ENCODE measurements at regions not wholly inside any gene's neighbourhood (a gene's known extent, or its start where the extent isn't known, plus 50 kb on each side); places are given as distances from the start of the nearest gene placed in this dataset.
A peak's percentile ranks its signal among the peaks of the same experiment; 100 is the strongest.

DNA sequence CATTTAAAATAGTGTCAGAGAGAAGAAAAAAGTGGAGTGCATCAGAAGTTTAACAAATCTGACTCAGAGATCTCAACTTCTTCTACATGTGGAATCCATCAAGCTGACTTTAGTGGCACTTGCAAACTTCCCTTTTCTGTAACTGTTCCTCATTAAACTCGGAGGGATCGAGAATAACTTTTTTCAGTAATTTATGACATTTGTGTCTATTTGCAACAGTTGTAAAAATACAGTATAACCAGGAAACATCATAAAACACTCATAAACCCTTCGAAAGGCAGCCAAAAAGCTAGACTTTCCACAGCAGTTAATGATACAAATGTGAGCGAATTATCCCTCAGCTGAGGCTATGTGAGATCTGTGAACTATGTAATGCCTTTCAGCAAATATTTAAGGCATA is 1936.8 kb upstream of the SEL1L start:
- no peak overlapping the region for H3K27ac ChIP-seq
- H3K27me3 ChIP-seq = no peaks in the 10 kb centered on the region
- 41% methylated on average over 4 of the region's 4 CpGs for WGBS (ENCODE audit: low lambda C conversion rate, missing lambda C conversion rate)
- H2AFZ ChIP-seq = peak overlapping the region; percentile 15
- H4K20me1 ChIP-seq (ENCODE audit: insufficient read depth, poor library complexity, severe bottlenecking) = no peaks in the 10 kb centered on the region
- peak; percentile 9 for DNase-seq (ENCODE audit: low spot score)
- no peaks in the 10 kb centered on the region for H3K9me3 ChIP-seq (ENCODE audit: low read depth)
- no peaks in the 10 kb centered on the region for H3K9me2 ChIP-seq (replicated peaks; ENCODE audit: insufficient read depth)
- H3K4me1 ChIP-seq (ENCODE audit: insufficient read depth) = peaks cover 4% of the 10 kb centered on the region
- no peak overlapping the region for H3K4me2 ChIP-seq
- TF ChIP-seq, protein P1, sequence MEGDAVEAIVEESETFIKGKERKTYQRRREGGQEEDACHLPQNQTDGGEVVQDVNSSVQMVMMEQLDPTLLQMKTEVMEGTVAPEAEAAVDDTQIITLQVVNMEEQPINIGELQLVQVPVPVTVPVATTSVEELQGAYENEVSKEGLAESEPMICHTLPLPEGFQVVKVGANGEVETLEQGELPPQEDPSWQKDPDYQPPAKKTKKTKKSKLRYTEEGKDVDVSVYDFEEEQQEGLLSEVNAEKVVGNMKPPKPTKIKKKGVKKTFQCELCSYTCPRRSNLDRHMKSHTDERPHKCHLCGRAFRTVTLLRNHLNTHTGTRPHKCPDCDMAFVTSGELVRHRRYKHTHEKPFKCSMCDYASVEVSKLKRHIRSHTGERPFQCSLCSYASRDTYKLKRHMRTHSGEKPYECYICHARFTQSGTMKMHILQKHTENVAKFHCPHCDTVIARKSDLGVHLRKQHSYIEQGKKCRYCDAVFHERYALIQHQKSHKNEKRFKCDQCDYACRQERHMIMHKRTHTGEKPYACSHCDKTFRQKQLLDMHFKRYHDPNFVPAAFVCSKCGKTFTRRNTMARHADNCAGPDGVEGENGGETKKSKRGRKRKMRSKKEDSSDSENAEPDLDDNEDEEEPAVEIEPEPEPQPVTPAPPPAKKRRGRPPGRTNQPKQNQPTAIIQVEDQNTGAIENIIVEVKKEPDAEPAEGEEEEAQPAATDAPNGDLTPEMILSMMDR (IDR thresholded peaks at IDR 0.05; ENCODE audit: poor library complexity) = no peak
- TF ChIP-seq EZH2phosphoT487 (IDR thresholded peaks at IDR 0.05; ENCODE audit: low read depth, severe bottlenecking, unreplicated experiment) = peak; percentile 44
- H3K36me3 ChIP-seq (replicated peaks; ENCODE audit: insufficient read depth, low read depth) = no peaks in the 10 kb centered on the region
- H3K4me3 ChIP-seq = no peak overlapping the region
- no peaks in the 10 kb centered on the region for H3K79me2 ChIP-seq

DNA sequence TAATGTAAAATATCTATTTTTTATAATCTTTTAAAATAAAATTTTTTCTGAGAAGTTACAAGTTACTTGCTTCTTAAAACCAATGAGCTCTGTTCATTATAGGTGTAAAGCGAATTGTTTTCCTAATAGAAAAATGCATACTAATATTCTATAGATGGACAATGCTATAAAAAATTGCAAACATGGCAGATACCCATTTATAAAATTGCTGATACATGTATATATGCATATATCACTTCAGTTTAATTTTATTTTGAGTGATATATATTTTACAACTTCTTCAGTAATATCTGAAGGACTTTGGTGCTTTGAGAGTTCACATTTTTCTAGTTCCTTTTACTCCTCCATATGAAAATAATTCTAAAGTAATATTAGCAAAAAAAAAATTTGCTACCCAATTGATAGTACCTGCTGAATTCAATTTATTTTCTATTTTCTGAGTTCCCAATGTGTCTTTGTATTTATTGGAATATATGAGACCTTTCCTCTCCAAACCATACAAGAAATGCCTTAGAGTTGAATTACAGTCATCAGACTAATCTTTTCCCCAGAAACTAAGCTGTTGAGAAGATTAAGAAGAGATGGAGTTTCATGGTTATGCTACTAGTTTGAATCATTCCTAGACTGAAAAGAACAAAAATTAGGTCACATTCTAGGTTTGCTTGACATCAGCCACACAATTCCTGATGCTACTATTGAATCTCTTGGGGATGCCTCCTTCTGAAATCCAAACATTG is 1937.5 kb upstream of the SEL1L start:
- Histone ChIP-seq H3K4me3 (no peak overlapping the region), H3K27me3 (no peaks in the 10 kb centered on the region), H2AFZ (no peak overlapping the region), H3K9me3 (ENCODE audit: low read depth) (no peaks in the 10 kb centered on the region), H3K4me1 (ENCODE audit: insufficient read depth) (peaks cover 4% of the 10 kb centered on the region), H4K20me1 (ENCODE audit: insufficient read depth, poor library complexity, severe bottlenecking) (no peaks in the 10 kb centered on the region), H3K36me3 (replicated peaks; ENCODE audit: insufficient read depth, low read depth) (no peaks in the 10 kb centered on the region), H3K79me2 (no peaks in the 10 kb centered on the region), H3K9me2 (replicated peaks; ENCODE audit: insufficient read depth) (no peaks in the 10 kb centered on the region), H3K27ac (no peak overlapping the region), H3K4me2 (no peak overlapping the region)
- WGBS (ENCODE audit: low lambda C conversion rate, missing lambda C conversion rate) = 100% methylated on average over 1 of the region's 1 CpG
- TF ChIP-seq EZH2 (IDR thresholded peaks at IDR 0.05; ENCODE audit: borderline replicate concordance) (no peak), EZH2phosphoT487 (IDR thresholded peaks at IDR 0.05; ENCODE audit: low read depth, severe bottlenecking, unreplicated experiment) (no peak)
- TF ChIP-seq, protein P1 (IDR thresholded peaks at IDR 0.05; ENCODE audit: poor library complexity) = no peak
- DNase-seq (ENCODE audit: low spot score) = no peak

DNA sequence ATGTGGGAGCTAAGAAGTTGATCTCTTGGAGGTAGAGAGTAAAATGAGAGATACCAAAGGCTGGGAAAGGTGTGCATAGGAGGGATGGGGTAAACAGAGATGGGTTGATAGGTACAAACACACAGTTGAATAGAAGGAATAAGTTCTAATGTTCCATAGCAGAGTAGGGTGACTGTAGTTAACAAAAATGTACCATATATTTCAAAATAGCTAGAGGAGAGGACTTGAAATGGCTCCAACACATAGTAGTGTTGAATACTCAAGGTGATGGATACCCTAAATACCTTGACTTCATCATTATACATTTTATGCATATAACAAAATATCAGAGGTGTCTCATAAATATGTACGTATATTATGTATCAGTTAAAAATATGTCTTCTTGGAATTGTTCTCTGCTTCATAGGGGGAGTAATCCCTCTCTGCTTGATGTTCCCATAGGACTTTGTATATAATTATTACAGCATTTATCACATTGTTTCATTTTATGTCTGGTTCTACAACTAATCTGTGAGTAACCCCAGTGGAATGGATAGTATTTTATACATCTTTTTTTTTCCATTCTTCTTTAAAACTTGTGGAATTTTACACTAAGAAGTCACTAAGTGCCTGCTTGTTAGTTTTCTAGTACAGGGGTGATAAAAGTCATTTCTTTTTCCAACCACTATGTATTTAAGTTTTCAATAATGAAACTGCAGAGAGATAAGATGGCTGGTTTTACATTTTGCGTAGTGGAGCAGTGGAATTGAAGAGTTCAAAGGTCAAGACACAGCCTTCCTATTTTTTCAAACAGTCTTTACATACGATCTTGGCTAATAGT is 1940.0 kb upstream of the SEL1L start:
- DNase-seq (ENCODE audit: low spot score) = no peak
- Histone ChIP-seq H3K4me3 (no peak overlapping the region), H3K27me3 (no peaks in the 10 kb centered on the region), H3K9me2 (replicated peaks; ENCODE audit: insufficient read depth) (no peaks in the 10 kb centered on the region), H3K9me3 (ENCODE audit: low read depth) (no peaks in the 10 kb centered on the region), H2AFZ (peak overlapping the region; percentile 14), H3K36me3 (replicated peaks; ENCODE audit: insufficient read depth, low read depth) (no peaks in the 10 kb centered on the region), H3K4me1 (ENCODE audit: insufficient read depth) (peaks cover 4% of the 10 kb centered on the region), H3K4me2 (peak overlapping the region; percentile 3), H4K20me1 (ENCODE audit: insufficient read depth, poor library complexity, severe bottlenecking) (no peaks in the 10 kb centered on the region), H3K27ac (peak overlapping the region; percentile 12), H3K79me2 (no peaks in the 10 kb centered on the region)
- TF ChIP-seq EZH2 (IDR thresholded peaks at IDR 0.05; ENCODE audit: borderline replicate concordance) (no peak), EZH2phosphoT487 (IDR thresholded peaks at IDR 0.05; ENCODE audit: low read depth, severe bottlenecking, unreplicated experiment) (no peak)
- TF ChIP-seq, protein P1 (IDR thresholded peaks at IDR 0.05; ENCODE audit: poor library complexity) = no peak
- 68% methylated on average over 3 of the region's 3 CpGs for WGBS (ENCODE audit: low lambda C conversion rate, missing lambda C conversion rate)
